ENCODE measurements at regions not wholly inside any gene's neighbourhood (a gene's known extent, or its start where the extent isn't known, plus 50 kb on each side); places are given as distances from the start of the nearest gene placed in this dataset.
"Not testable (repeated sequence)": the region's sequence is repeated elsewhere in the genome, so short reads cannot be mapped to it uniquely, and the experiment has no call there.

GRCh38 chr2:31660165-31660564 lies 79.4 kb upstream of the SRD5A2 start:
- no peak for DNase-seq

GRCh38 chr2:31654241-31654640 lies 73.5 kb upstream of the SRD5A2 start:
- DNase-seq: no peak

- no peak for DNase-seq
These were observed 71.0 kb upstream of the SRD5A2 start for GRCh38 chr2:31651736-31652135.

GRCh38 chr2:31651267-31651666 lies 70.5 kb upstream of the SRD5A2 start:
- DNase-seq: no peak

- no peak for DNase-seq
These were observed 63.8 kb upstream of the SRD5A2 start for GRCh38 chr2:31644551-31644950.

- DNase-seq: no peak
These were observed 62.0 kb upstream of the SRD5A2 start for GRCh38 chr2:31642707-31643106.

- not testable (repeated sequence) for DNase-seq
These were observed 51.5 kb upstream of the SRD5A2 start for GRCh38 chr2:31632201-31632600.

All from NCI-H69 (cell line).